IMR-90 (cell line): ENCODE measurements at regions not wholly inside any gene's neighbourhood (a gene's known extent, or its start where the extent isn't known, plus 50 kb on each side); places are given as distances from the start of the nearest gene placed in this dataset.

Experiments used
- ATAC-seq: fragments of 200-7000 bp; cut with Tn5 transposase; 2 replicates; pipeline ENCODE4 v1.9.1; 2020; ENCODE audit warnings: low read depth, mild to moderate bottlenecking, moderate library complexity
- BruUV-seq: library from RNA; stranded (reverse); fragments of 400-500 nt; replicated peaks from 2 replicates; lab custom pipeline; 2021; lab: Mats Ljungman, UMichigan
- CTCF ChIA-PET: fragments of 300-600 bp; formaldehyde crosslinking; extraction: SDS; loops from one replicate; lab custom pipeline; 2021; ENCODE audit warnings: antibody characterized with exemption; lab: Yijun Ruan, JAX
- POLR2A ChIA-PET: fragments of 300-600 bp; sonication (Branson Sonifier 250); formaldehyde crosslinking; loops from one replicate; lab custom pipeline; 2022; ENCODE audit warnings: antibody characterized with exemption; ENCODE audit not compliant: unreplicated experiment; lab: Charles Lee
- DNase-seq: peaks from one replicate; pipeline ENCODE4 v3.0.0; 2013
- H2AFZ ChIP-seq: replicated peaks from 2 replicates; pipeline ENCODE3; 2013; ENCODE audit warnings: low read length, mild to moderate bottlenecking; ENCODE audit not compliant: poor library complexity
- H2AK5ac ChIP-seq: 2 replicates; pipeline ENCODE4 v1.6.1; 2013; ENCODE audit warnings: low read depth, low read length, inconsistent platforms
- H2AK9ac ChIP-seq: replicated peaks from 2 replicates; pipeline ENCODE3; 2013; ENCODE audit warnings: mild to moderate bottlenecking, low read depth, low read length, moderate library complexity; ENCODE audit not compliant: poor library complexity
- H2BK120ac ChIP-seq: 2 replicates; pipeline ENCODE4 v1.6.1; 2013; ENCODE audit warnings: low read depth, low read length, inconsistent platforms
- H2BK15ac ChIP-seq: 3 replicates; pipeline ENCODE4 v1.6.1; 2013; ENCODE audit warnings: low read depth, low read length, inconsistent platforms
- H2BK20ac ChIP-seq: 2 replicates; pipeline ENCODE4 v1.6.1; 2013; ENCODE audit warnings: low read depth, mild to moderate bottlenecking, inconsistent platforms, low read length, moderate library complexity
- H2BK5ac ChIP-seq: 2 replicates; pipeline ENCODE4 v1.6.1; 2013; ENCODE audit warnings: mild to moderate bottlenecking, low read depth, low read length, inconsistent platforms; ENCODE audit not compliant: poor library complexity, severe bottlenecking
- H3K14ac ChIP-seq: replicated peaks from 2 replicates; pipeline ENCODE4 v1.6.1; 2013; ENCODE audit warnings: low read depth, low read length, inconsistent platforms
- H3K18ac ChIP-seq: 2 replicates; pipeline ENCODE4 v1.6.1; 2013; ENCODE audit warnings: low read depth, low read length, control low read depth
- H3K23ac ChIP-seq: 2 replicates; pipeline ENCODE4 v1.6.1; 2013; ENCODE audit warnings: low read depth, low read length, inconsistent platforms
- H3K27ac ChIP-seq: 2 replicates; pipeline ENCODE4 v1.5.1; 2013; ENCODE audit warnings: mild to moderate bottlenecking, control low read depth, low read length; ENCODE audit not compliant: insufficient read depth
- H3K27me3 ChIP-seq: 2 replicates; pipeline ENCODE4 v1.6.1; 2013; ENCODE audit warnings: low read length; ENCODE audit not compliant: control insufficient read depth, insufficient read depth
- H3K36me3 ChIP-seq: 2 replicates; pipeline ENCODE4 v1.6.1; 2013; ENCODE audit warnings: low read length, mixed read lengths; ENCODE audit not compliant: control insufficient read depth, insufficient read depth
- H3K4ac ChIP-seq: 2 replicates; pipeline ENCODE4 v1.6.1; 2013; ENCODE audit warnings: low read depth, low read length, inconsistent platforms
- H3K4me1 ChIP-seq: 2 replicates; pipeline ENCODE4 v1.6.1; 2013; ENCODE audit warnings: low read length, mixed read lengths; ENCODE audit not compliant: control insufficient read depth, insufficient read depth
- H3K4me2 ChIP-seq: 2 replicates; pipeline ENCODE4 v1.6.1; 2013; ENCODE audit warnings: low read depth, mild to moderate bottlenecking, control low read depth, low read length, moderate library complexity
- H3K4me3 ChIP-seq: 2 replicates; pipeline ENCODE4 v1.5.1; 2013; ENCODE audit warnings: low read depth, mild to moderate bottlenecking, control low read depth, low read length, moderate library complexity; ENCODE audit not compliant: insufficient read depth
- H3K56ac ChIP-seq: 2 replicates; pipeline ENCODE4 v1.6.1; 2013; ENCODE audit warnings: low read length, inconsistent platforms; ENCODE audit not compliant: insufficient read depth; ENCODE audit errors: extremely low read depth
- H3K79me1 ChIP-seq, 2 experiments: 2 replicates each; pipeline ENCODE4 v1.6.1; 2013; ENCODE audit warnings: low read length in 2 of 2, inconsistent platforms in 1 of 2, low read depth in 1 of 2
- H3K9ac ChIP-seq: 2 replicates; pipeline ENCODE4 v1.6.1; 2013; ENCODE audit warnings: low read depth, low read length, control low read depth
- H3K9me1 ChIP-seq: 2 replicates; pipeline ENCODE4 v1.6.1; 2013; ENCODE audit warnings: low read length, inconsistent platforms; ENCODE audit not compliant: insufficient read depth
- H3K9me3 ChIP-seq: 2 replicates; pipeline ENCODE4 v1.6.1; 2013; ENCODE audit warnings: low read length; ENCODE audit not compliant: control insufficient read depth, insufficient read depth
- H4K20me1 ChIP-seq: 2 replicates; pipeline ENCODE4 v1.6.1; 2013; ENCODE audit warnings: low read length, inconsistent platforms; ENCODE audit not compliant: insufficient read depth
- H4K5ac ChIP-seq: 2 replicates; pipeline ENCODE4 v1.6.1; 2013; ENCODE audit warnings: mild to moderate bottlenecking, low read depth, low read length, control low read depth
- H4K8ac ChIP-seq, 2 experiments: 2 replicates each; pipeline ENCODE4 v1.6.1; 2013; ENCODE audit warnings: low read depth in 2 of 2, low read length in 2 of 2, control low read depth in 1 of 2, inconsistent platforms in 1 of 2
- H4K91ac ChIP-seq: 2 replicates; pipeline ENCODE4 v1.6.1; 2013; ENCODE audit warnings: low read depth, low read length, inconsistent platforms; ENCODE audit not compliant: insufficient read depth
- CEBPB ChIP-seq: IDR thresholded peaks from 2 replicates; pipeline ENCODE4 v1.6.1; 2012; ENCODE audit warnings: low read depth, low read length, improper control_type of control experiment
- CHD1 ChIP-seq: IDR thresholded peaks from 2 replicates; pipeline ENCODE4 v1.6.1; 2012; ENCODE audit warnings: low read depth, low read length, improper control_type of control experiment
- CTCF ChIP-seq: conservative IDR thresholded peaks from 2 replicates; pipeline ENCODE4 v1.5.1; 2012; ENCODE audit warnings: mild to moderate bottlenecking, low read depth, low read length, improper control_type of control experiment
- ELK1 ChIP-seq: fragments of 150-350 bp; IDR thresholded peaks from 2 replicates; pipeline ENCODE4 v1.6.1; 2016; ENCODE audit warnings: low read depth, mild to moderate bottlenecking, low read length, moderate library complexity, borderline replicate concordance
- FOS ChIP-seq: fragments of 150-350 bp; IDR thresholded peaks from 2 replicates; pipeline ENCODE4 v1.6.1; 2016; ENCODE audit warnings: low read depth, low read length
- MAZ ChIP-seq: IDR thresholded peaks from 2 replicates; pipeline ENCODE4 v1.6.1; 2012; ENCODE audit warnings: low read depth, mild to moderate bottlenecking, low read length, improper control_type of control experiment, moderate library complexity, borderline replicate concordance
- MXI1 ChIP-seq: IDR thresholded peaks from 2 replicates; pipeline ENCODE4 v1.6.1; 2012; ENCODE audit warnings: low read depth, mild to moderate bottlenecking, low read length, moderate library complexity, borderline replicate concordance
- POLR2A ChIP-seq: IDR thresholded peaks from 2 replicates; pipeline ENCODE4 v1.6.1; 2012; ENCODE audit warnings: mild to moderate bottlenecking, low read depth, low read length
- RCOR1 ChIP-seq: IDR thresholded peaks from 2 replicates; pipeline ENCODE4 v1.6.1; 2012; ENCODE audit warnings: mild to moderate bottlenecking, low read length, improper control_type of control experiment; ENCODE audit not compliant: insufficient replicate concordance
- RFX5 ChIP-seq: IDR thresholded peaks from 2 replicates; pipeline ENCODE4 v1.8.0; 2012; ENCODE audit warnings: low read depth, mild to moderate bottlenecking, low read length, moderate library complexity
- USF2 ChIP-seq: fragments of 150-350 bp; IDR thresholded peaks from 2 replicates; pipeline ENCODE4 v1.6.1; 2017; ENCODE audit warnings: mild to moderate bottlenecking, antibody characterized with exemption, low read length, low read depth
- WGBS, 2 experiments: methylation state at CpG; one replicate each; pipeline versions ENCODE4 v1.1.5 to v1.1.7; 2013; ENCODE audit warnings: missing lambda C conversion rate in 2 of 2; ENCODE audit not compliant: insufficient read length in 1 of 2; ENCODE audit errors: extremely low coverage in 2 of 2; 5-methylcytosine and 5-hydroxymethylcytosine counted together
- dilution Hi-C: fragments of 300-500 bp; cut with HindIII; formaldehyde crosslinking; loops from one replicate; pipeline ENCODE4 v1.14.3; 2018; ENCODE audit warnings: low sequenced_read_pairs; ENCODE audit not compliant: unreplicated experiment
- in situ Hi-C: fragments of 300-500 bp; cut with MboI; formaldehyde crosslinking; loops from 3 replicates; pipeline ENCODE4 v1.14.3; 2019; ENCODE audit warnings: low sequenced_read_pairs, inconsistent platforms, mixed read lengths
- intact Hi-C: fragments of 100-400 bp; cut with micrococcal nuclease; formaldehyde crosslinking; loops from 2 replicates; pipeline ENCODE4 v1.10.0; 2022

- WGBS, 2 experiments = no CpG with 5 or more reads among the region's 1 CpG
- H2BK5ac ChIP-seq = no peak overlapping the region
- no peak overlapping the region for H4K5ac ChIP-seq
- dilution Hi-C loops = no loop called here
- no peaks in the 10 kb centered on the region for H3K27me3 ChIP-seq
- no peak overlapping the region for H2AK9ac ChIP-seq
- no peaks in the 10 kb centered on the region for H3K79me1 ChIP-seq
- no peak overlapping the region for H4K91ac ChIP-seq
- intact Hi-C loops = no loop called here
- no peak overlapping the region for H3K4ac ChIP-seq
- no peak overlapping the region for H4K8ac ChIP-seq
- H3K4me2 ChIP-seq = no peak overlapping the region
- H3K56ac ChIP-seq = no peak overlapping the region
- H3K14ac ChIP-seq = no peak overlapping the region
- no peak overlapping the region for H3K27ac ChIP-seq
- H2AK5ac ChIP-seq = no peak overlapping the region
- no peaks in the 10 kb centered on the region for H4K20me1 ChIP-seq
- H3K4me1 ChIP-seq = no peaks in the 10 kb centered on the region
- H2BK20ac ChIP-seq = no peak overlapping the region
- ChIA-PET CTCF (no interaction called here), POLR2A (no interaction called here)
- no peak overlapping the region for H2BK15ac ChIP-seq
- no peak for TF ChIP-seq RCOR1
- TF ChIP-seq FOS = no peak
- no peak for TF ChIP-seq USF2
- no peak for TF ChIP-seq ELK1
- TF ChIP-seq CEBPB = no peak
- no peak for TF ChIP-seq MXI1
- TF ChIP-seq POLR2A = no peak
- no peak for TF ChIP-seq RFX5
- no peak for TF ChIP-seq CTCF
- no peak for TF ChIP-seq MAZ
- TF ChIP-seq CHD1 = no peak
- H3K9me1 ChIP-seq = no peaks in the 10 kb centered on the region
- DNase-seq = no peak
- no peak overlapping the region for H3K18ac ChIP-seq
- no peak overlapping the region for H3K9ac ChIP-seq
- in situ Hi-C loops = no loop called here
- ATAC-seq = no peak
- no peak overlapping the region for H2BK120ac ChIP-seq
- H3K4me3 ChIP-seq = no peak overlapping the region
- no peak overlapping the region for H3K23ac ChIP-seq
- no peaks in the 10 kb centered on the region for H3K36me3 ChIP-seq
- H2AFZ ChIP-seq = no peak overlapping the region
- H3K9me3 ChIP-seq = no peaks in the 10 kb centered on the region; the same call in 1 of the 2 replicates
- BruUV-seq = no TSS peak
These were observed 73.9 kb upstream of the VGLL2 start for GRCh38 chr6:117191448-117191847.
